GM13976 (cell line): ENCODE measurements at regions not wholly inside any gene's neighbourhood (a gene's known extent, or its start where the extent isn't known, plus 50 kb on each side); places are given as distances from the start of the nearest gene placed in this dataset.

Source experiments
- DNase-seq: peaks from one replicate; pipeline ENCODE4 v3.0.0; 2012; ENCODE audit warnings: low spot score
- CTCF ChIP-seq: IDR thresholded peaks from 2 replicates; pipeline ENCODE4 v1.5.1; 2012; ENCODE audit warnings: borderline replicate concordance, mild to moderate bottlenecking; ENCODE audit not compliant: insufficient read depth; ENCODE audit errors: extremely low read depth, missing control alignments, control extremely low read depth
- in situ Hi-C: fragments of 300-500 bp; cut with MboI; formaldehyde crosslinking; loops from one replicate; pipeline ENCODE4 v1.12.0; 2022; ENCODE audit warnings: low sequenced_read_pairs, mixed read lengths, inconsistent platforms; ENCODE audit not compliant: unreplicated experiment

DNA sequence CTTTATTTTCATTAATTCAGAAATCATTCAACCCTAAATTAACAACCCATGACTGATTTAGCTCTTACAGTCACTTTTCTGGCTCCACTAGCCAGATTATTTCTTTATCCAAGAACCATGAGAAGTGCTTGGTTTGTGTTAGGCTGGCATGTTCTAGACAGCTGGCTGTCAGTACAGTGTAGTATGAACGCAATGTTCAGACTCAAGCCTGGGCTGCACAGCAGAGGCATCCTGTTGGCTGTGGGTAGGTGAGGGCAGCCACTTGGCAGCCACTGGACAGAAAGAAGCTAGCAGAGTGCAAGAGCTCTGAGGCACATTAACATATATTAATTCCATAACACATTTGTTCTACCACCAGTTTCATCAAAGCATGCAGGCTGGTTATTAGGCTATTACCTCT lies 522.9 kb upstream of the FSHR start:
- TF ChIP-seq CTCF = no peak
- DNase-seq = no peak

GRCh38 chr2:49664827-49665226 lies 510.5 kb upstream of the FSHR start:
- in situ Hi-C loops = no loop called here
- no peak for TF ChIP-seq CTCF
- no peak for DNase-seq

More for the DNA sequence above, 522.9 kb upstream of the FSHR start:
- in situ Hi-C loops = no loop called here

DNA sequence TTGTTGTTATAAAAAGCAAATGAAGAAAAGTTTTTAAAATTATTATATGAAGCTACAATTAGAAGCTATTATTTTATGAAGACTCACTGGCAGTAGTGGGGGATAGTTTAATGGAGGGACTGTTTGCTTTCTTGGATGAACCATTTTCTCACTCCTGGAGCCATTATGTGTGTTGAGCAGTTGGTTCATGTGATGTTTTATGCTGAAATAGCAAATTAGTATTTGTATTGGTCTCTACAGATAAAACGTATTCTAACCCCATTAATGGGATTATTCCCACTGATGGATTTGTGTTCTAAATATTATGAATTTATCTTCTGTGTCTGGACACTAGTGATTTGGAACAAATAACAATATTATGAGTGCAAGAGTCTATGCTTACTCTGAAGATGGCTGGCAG lies 507.5 kb upstream of the FSHR start:
- DNase-seq = no peak
- in situ Hi-C loops = no loop called here
- no peak for TF ChIP-seq CTCF

DNA sequence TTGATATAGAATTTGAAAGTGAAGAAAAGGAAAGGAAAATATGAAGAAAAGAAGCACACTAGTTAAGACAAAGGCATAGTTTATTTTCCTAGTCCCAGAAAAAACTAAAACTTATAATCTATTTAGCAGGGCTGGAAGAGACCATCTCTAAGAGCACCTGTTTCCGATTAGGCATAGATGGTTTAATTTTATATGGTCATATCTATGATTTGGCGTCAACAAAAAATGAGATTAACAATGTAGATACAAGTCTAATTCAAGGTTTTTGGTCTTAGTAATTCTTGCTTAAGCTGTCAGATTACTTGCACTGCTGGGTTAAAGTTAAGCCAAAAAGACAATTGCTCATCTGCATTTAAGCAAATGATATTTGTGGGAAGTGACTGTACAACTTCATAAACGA lies 502.5 kb upstream of the FSHR start:
- DNase-seq = no peak
- no peak for TF ChIP-seq CTCF
- in situ Hi-C loops = no loop called here

DNA sequence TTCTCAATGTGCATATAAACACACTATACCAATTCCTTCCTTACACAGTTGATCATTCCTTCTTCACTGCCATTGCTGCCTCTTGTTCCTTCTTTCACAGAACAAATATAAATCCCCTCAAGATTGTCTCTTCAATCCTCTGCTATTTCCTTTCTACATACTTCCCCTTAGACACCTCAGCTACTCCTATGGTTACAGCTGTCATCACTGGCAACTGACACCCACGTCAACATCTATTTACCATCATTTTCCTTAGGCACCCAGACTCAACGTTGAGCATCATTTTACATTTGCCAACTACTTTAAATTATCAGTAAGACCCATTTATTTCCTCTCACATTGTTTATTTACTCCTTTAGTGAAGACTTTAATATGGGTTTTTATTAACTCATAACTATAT lies 488.8 kb upstream of the FSHR start:
- no peak for TF ChIP-seq CTCF
- DNase-seq = no peak

DNA sequence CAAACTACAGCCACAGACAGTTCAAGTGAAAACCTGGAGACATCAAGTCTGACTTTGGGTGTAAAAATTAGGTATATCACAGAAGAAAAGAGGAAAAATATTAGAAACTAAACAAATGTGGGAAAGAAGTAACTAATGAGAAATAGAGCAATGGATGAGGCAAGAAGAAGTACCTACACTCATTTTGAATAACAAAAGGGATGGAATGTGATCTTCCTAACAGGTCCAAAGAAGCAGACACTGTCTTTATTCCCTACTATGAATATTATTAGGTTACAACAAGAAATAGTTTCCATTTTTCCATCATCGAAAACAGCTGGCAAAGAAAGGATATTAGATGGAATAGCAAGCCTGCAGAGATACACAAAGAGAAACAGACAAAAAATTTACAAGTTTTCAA lies 486.3 kb upstream of the FSHR start:
- DNase-seq = no peak
- no peak for TF ChIP-seq CTCF
- in situ Hi-C loops = no loop called here

More for the DNA sequence above, 488.8 kb upstream of the FSHR start:
- in situ Hi-C loops = no loop called here

GRCh38 chr2:49621016-49621415 lies 466.7 kb upstream of the FSHR start:
- TF ChIP-seq CTCF = no peak
- no peak for DNase-seq
- in situ Hi-C loops = no loop called here
